GM21717 (cell line): ENCODE measurements at regions not wholly inside any gene's neighbourhood (a gene's known extent, or its start where the extent isn't known, plus 50 kb on each side); places are given as distances from the start of the nearest gene placed in this dataset.

Source experiments
- ATAC-seq: cut with Tn5 transposase; IDR thresholded peaks from one replicate; pipeline ENCODE4 v1.9.1; 2021; ENCODE audit warnings: mild to moderate bottlenecking, moderate library complexity; ENCODE audit not compliant: unreplicated experiment

- no peak for ATAC-seq
Measured at GRCh38 chr10:131698986-131699385, 201.8 kb upstream of the PPP2R2D start.

GRCh38 chr10:131700032-131700431, 200.8 kb upstream of the PPP2R2D start:
- no peak for ATAC-seq

- no peak for ATAC-seq
Measured at GRCh38 chr10:131700506-131700905, 200.3 kb upstream of the PPP2R2D start.

- ATAC-seq = no peak
Measured at GRCh38 chr10:131701131-131701947, 199.5 kb upstream of the PPP2R2D start.

- ATAC-seq = no peak
Measured at GRCh38 chr10:131702531-131703356, 198.1 kb upstream of the PPP2R2D start.

GRCh38 chr10:131703541-131703940, 197.3 kb upstream of the PPP2R2D start:
- ATAC-seq = no peak

- no peak for ATAC-seq
Measured at GRCh38 chr10:131703941-131704340, 196.9 kb upstream of the PPP2R2D start.

- no peak for ATAC-seq
Measured at GRCh38 chr10:131706476-131706875, 194.3 kb upstream of the PPP2R2D start.

GRCh38 chr10:131706952-131707351, 193.9 kb upstream of the PPP2R2D start:
- ATAC-seq = no peak

- ATAC-seq = no peak
Measured at GRCh38 chr10:131708225-131708880, 192.5 kb upstream of the PPP2R2D start.

- ATAC-seq = no peak
Measured at GRCh38 chr10:131710142-131710861, 190.5 kb upstream of the PPP2R2D start.

- ATAC-seq = no peak
Measured at GRCh38 chr10:131722121-131722520, 178.7 kb upstream of the PPP2R2D start.

GRCh38 chr10:131722525-131723264, 178.1 kb upstream of the PPP2R2D start:
- no peak for ATAC-seq

GRCh38 chr10:131723297-131724168, 177.3 kb upstream of the PPP2R2D start:
- ATAC-seq = no peak

GRCh38 chr10:131724169-131724545, 176.7 kb upstream of the PPP2R2D start:
- ATAC-seq = no peak

- ATAC-seq = no peak
Measured at GRCh38 chr10:131724891-131725580, 175.8 kb upstream of the PPP2R2D start.

- no peak for ATAC-seq
Measured at GRCh38 chr10:131725581-131726069, 175.2 kb upstream of the PPP2R2D start.

GRCh38 chr10:131726076-131726880, 174.5 kb upstream of the PPP2R2D start:
- ATAC-seq = no peak
